Fibroblast of the aortic adventitia (primary cell): ENCODE measurements at regions not wholly inside any gene's neighbourhood (a gene's known extent, or its start where the extent isn't known, plus 50 kb on each side); places are given as distances from the start of the nearest gene placed in this dataset.
A peak's percentile ranks its signal among the peaks of the same experiment; 100 is the strongest.

ENCODE experiments used
- DNase-seq: peaks from one replicate; pipeline ENCODE4 v3.0.0-alpha.2; 2010; ENCODE audit warnings: low read depth
- H3K4me3 ChIP-seq: 2 replicates; pipeline ENCODE4 v1.5.1; 2011; ENCODE audit warnings: low read depth, mild to moderate bottlenecking, control low read depth, low read length, moderate library complexity
- TF ChIP-seq, protein P1 (sequence below): IDR thresholded peaks from 2 replicates; pipeline ENCODE4 v1.5.1; 2011; ENCODE audit warnings: mild to moderate bottlenecking, low read length, control low read depth, inconsistent platforms; ENCODE audit not compliant: insufficient read depth

DNA sequence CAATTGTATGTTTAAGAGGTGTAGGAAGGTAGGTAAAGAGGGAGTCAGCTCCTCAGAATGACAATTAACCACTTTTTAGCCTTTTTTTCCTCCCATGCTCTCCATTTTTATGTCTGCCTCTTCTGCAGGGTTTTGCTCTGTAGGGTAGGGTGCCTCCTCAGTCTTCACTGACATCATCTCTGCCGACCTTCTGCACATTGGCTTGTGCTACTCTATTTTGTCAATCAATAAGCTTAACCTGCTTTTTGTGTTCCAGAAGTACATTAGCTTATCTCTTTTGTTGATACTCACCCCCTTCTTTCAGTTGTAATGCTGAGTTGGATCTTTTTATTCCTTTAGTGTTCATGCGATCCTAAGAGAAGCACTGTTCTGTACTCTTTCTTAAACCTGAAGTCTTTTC lies 323.2 kb downstream of the RDH14 start:
- TF ChIP-seq, protein P1, sequence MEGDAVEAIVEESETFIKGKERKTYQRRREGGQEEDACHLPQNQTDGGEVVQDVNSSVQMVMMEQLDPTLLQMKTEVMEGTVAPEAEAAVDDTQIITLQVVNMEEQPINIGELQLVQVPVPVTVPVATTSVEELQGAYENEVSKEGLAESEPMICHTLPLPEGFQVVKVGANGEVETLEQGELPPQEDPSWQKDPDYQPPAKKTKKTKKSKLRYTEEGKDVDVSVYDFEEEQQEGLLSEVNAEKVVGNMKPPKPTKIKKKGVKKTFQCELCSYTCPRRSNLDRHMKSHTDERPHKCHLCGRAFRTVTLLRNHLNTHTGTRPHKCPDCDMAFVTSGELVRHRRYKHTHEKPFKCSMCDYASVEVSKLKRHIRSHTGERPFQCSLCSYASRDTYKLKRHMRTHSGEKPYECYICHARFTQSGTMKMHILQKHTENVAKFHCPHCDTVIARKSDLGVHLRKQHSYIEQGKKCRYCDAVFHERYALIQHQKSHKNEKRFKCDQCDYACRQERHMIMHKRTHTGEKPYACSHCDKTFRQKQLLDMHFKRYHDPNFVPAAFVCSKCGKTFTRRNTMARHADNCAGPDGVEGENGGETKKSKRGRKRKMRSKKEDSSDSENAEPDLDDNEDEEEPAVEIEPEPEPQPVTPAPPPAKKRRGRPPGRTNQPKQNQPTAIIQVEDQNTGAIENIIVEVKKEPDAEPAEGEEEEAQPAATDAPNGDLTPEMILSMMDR, result no peak
- H3K4me3 ChIP-seq, result no peak overlapping the region
- no peak for DNase-seq

DNA sequence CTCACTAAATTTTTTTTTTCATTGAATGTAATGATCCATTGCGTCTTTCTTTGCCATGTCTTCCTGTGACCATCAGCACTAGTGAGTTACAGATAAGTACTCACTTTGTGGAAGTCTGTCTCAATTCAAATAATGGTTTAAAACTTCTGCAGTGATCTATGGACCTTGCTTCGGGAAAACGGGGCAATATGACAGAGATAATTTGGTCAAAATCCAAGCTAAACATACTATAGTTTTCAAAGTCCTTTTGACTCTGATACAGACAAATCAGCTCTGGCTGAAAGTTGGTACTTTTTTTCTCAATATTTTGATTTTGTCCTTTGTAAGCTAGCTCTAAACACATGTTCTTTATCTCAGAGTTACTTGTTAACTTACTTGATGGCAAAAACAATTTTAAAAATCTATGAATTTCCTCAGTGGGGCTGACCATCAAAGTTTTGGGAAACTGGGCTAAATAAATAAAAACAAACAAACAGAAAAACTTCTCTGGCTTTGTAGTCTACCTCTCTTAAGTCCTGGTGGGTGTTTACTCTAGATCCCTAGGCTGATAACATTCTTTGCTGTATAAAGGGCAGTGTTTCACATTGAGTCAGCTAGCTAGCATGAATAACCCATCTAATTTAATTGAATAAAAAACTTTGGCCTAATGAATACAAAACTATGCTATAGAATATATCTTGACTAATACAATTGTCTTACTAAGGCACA lies 327.6 kb downstream of the RDH14 start:
- TF ChIP-seq, protein P1, result no peak
- no peak for DNase-seq
- no peak overlapping the region for H3K4me3 ChIP-seq

DNA sequence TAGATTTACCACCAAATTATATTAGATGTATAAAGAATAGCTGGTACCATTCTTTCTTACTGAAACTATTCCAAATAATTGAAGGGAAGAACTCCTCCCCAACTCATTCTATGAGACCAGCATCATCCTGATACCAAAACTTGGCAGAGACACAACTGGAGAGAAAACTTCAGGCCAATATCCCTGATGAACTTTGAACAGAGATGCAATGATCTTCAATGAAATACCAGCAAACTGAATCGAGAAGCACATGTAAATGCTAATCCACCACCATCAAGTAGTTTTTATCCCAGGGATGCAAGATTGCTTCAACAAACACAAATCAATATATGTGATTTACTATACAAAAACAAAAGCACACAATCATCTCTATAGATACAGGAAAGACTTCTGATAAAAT lies 329.8 kb downstream of the RDH14 start:
- TF ChIP-seq, protein P1, result no peak
- H3K4me3 ChIP-seq, result no peak overlapping the region
- no peak for DNase-seq

DNA sequence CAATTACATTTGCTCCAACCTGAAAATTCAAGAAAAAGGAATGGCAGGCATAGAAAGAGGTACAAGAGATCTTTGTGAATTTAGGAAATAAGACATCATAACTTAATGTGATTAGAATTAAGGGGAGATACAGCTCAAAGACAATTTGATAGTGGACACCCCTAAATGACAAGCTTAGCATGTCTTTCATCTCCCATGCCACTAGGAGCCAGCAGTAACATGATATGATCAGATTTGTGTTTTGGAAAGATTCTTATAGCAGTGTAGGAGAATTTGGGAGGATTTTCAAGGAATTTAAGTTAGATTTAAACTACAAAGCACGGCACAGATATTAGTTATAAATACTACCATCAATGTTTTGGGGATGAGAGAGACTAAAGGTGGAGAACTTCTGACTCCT lies 340.8 kb downstream of the RDH14 start:
- TF ChIP-seq, protein P1, result peak; percentile 40
- no peak overlapping the region for H3K4me3 ChIP-seq
- DNase-seq, result no peak

DNA sequence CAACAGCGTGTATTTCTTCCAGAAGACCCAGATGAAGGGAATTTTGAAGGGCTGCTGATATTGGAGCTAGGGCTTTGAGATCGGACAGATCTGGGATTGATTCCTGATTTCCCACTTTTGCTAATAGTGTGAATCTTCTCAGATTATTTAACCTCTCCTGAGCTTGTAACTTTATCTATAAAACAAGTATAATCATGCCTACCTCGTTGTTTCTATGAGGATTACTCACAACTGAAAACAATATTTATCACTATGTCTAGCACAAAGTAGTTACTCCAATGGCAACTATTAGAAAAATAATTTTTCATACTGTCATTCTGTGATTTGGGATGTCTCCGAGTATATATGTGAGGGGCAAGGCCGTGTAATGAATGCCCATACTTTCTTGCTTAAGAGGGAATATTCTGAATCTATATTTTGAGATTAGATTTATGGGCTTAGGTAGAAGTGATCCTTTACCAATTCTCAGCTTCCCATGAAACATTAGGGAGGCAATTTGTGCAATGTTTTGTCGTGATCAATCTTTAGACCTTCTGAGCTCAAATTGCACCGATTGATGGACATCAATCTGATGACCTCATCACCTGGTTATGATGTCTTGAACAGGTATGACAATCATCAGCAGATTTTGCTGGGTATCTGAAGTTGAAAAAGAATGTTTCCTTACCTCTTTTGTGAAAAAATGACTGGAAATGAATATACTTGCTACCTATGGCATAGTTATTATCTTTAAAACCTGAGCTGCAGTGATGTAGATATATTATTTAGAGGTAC lies 339.9 kb downstream of the KCNS3 start:
- no peak overlapping the region for H3K4me3 ChIP-seq
- no peak for DNase-seq
- TF ChIP-seq, protein P1, result no peak

DNA sequence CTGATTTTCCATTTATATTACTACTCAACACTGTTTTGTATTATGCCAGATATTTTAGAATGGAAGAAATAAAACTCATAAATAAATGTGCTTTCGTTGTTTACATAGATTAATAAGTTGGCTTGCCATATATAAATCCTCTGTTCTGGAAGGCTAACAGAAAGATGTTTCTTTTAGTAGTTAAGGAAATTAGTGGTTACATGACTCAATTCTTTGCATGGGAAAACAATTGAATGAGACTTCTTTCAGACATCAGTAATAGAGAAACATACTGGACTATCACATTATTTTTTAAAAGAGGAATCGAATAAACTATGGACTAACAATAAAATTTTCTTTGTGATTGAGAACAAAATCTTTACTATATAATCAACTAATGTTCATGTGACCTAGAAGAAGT lies 336.5 kb downstream of the KCNS3 start:
- H3K4me3 ChIP-seq, result no peak overlapping the region
- TF ChIP-seq, protein P1, result no peak
- DNase-seq, result peak; percentile 15
